ENCODE measurements at regions not wholly inside any gene's neighbourhood (a gene's known extent, or its start where the extent isn't known, plus 50 kb on each side); places are given as distances from the start of the nearest gene placed in this dataset.

GRCh38 chr11:42161886-42162285 lies 702.4 kb upstream of the LRRC4C start:
- no peak for DNase-seq (ENCODE audit: low read depth in 4 of 4, low spot score in 3 of 4)

- DNase-seq (ENCODE audit: low read depth in 4 of 4, low spot score in 3 of 4) = no peak
Measured at GRCh38 chr11:42169191-42169590, 709.7 kb upstream of the LRRC4C start.

DNA sequence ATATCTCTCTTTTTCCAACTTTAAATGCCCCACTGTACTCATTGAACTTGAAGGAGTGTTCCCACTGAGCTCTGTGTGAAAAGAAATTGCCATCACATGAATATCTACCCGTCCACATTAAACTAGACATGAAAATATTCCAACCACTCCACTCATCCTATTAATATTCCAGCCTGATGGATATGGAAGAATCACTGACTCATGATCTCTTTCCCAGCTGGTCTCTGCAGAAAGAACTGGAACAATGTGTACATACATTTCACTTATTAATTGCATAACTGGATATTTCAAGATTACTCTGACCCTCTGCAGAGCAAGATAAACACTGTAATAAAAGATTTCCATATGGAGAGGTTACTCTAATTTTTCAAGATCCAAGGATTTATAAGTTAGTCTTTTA lies 711.1 kb upstream of the LRRC4C start:
- no peak for DNase-seq (ENCODE audit: low read depth in 4 of 4, low spot score in 3 of 4)

DNA sequence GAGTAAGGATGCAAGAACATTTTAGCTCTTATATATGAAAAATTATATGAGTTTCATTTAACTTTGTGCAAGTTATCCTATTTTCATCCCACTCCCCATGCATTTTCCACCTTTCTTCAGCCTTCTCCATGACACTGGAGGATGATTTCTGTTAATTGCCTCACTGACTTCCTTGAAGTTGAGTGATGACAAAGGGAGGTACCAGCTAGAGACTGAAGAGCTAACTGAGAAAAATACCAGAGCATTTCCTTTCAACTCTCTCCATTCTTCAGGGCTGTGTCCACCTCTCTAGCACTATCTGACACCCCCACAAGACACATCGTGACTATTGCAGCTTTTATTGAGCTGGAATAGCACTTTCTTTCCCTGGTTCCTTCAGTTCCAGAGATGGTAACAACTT lies 711.6 kb upstream of the LRRC4C start:
- DNase-seq (ENCODE audit: low read depth in 4 of 4, low spot score in 3 of 4) = no peak

DNA sequence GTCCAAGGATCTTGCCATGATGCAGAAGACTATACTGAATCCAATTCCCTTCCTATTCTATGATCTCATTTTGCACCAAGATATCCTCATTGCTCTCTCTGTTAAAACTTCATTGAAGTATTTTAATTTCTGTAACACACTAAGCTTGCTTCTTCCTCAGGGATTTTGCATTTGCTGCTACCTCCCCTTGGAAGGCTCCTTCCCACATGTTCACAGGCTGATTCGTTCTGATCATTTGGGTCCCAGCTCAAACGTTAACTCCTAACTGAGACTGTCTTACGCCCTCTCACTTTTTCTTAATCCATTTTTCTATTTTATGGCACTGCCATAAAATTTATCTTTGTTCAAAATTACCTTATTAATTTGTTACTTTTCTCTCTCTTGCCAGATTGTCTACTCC lies 713.0 kb upstream of the LRRC4C start:
- DNase-seq (ENCODE audit: low read depth in 4 of 4, low spot score in 3 of 4) = no peak

- no peak for DNase-seq (ENCODE audit: low read depth in 4 of 4, low spot score in 3 of 4)
Measured at GRCh38 chr11:42175203-42175602, 715.8 kb upstream of the LRRC4C start.

GRCh38 chr11:42179216-42179615 lies 719.8 kb upstream of the LRRC4C start:
- DNase-seq (ENCODE audit: low read depth in 4 of 4, low spot score in 3 of 4) = no peak

- DNase-seq (ENCODE audit: low read depth in 4 of 4, low spot score in 3 of 4) = no peak
Measured at GRCh38 chr11:42195289-42196013, 736.0 kb upstream of the LRRC4C start.

- no peak for DNase-seq (ENCODE audit: low read depth in 4 of 4, low spot score in 3 of 4)
Measured at GRCh38 chr11:42200311-42200710, 740.9 kb upstream of the LRRC4C start.

DNA sequence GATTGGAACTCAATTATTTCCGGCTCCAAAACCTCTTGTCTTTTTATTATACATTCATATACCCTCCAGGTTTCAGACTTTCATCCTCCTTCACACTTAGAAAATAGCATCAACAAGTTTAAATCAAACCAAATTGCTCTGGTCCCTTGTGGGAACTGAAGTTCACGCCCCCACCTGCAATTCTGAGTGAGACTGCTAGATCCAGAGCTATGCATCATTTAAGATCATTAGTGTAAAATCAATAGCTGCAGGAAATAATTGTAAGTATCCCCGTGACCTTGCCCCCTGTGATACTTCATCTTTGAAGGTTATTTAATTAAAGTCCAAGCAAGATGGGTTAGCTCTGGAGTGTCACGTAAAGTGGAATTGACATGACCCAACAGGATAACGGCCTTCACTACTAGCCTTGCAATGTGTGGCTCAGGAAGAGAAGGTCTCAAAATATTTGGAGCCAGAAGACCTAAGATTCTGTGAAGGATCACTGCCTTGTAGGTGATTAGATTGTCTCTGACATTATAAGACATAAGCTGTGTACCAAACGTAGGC lies 742.2 kb upstream of the LRRC4C start:
- DNase-seq (ENCODE audit: low read depth in 4 of 4, low spot score in 3 of 4) = no peak

- no peak for DNase-seq (ENCODE audit: low read depth in 4 of 4, low spot score in 3 of 4)
Measured at GRCh38 chr11:42205518-42205917, 746.1 kb upstream of the LRRC4C start.

DNA sequence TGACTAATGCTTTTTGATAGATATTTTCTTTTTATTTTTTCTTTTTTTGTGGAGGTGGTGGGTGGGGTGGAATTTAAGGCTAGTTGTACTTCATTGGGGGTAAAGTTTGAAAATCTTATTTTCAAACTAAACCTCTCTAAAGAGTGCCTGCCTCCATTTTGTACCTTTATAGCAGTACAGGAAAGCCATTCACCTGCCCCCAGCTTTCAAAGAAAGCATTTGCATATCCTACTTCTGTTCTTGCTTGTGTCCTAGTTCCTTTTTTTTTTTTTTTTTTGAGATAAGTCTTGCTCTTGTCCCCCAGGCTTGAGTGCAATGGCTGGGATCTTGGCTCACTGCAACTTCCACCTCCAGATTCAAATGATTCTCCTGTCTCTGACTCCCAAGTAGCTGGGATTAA lies 766.2 kb upstream of the LRRC4C start:
- no peak for DNase-seq (ENCODE audit: low read depth in 4 of 4, low spot score in 3 of 4)

GRCh38 chr11:42232673-42233072 lies 773.2 kb upstream of the LRRC4C start:
- no peak for DNase-seq (ENCODE audit: low read depth in 4 of 4, low spot score in 3 of 4)

GRCh38 chr11:42234451-42234951 lies 775.0 kb upstream of the LRRC4C start:
- DNase-seq (ENCODE audit: low read depth in 4 of 4, low spot score in 3 of 4) = no peak

- DNase-seq (ENCODE audit: low read depth in 4 of 4, low spot score in 3 of 4) = no peak
Measured at GRCh38 chr11:42237701-42238235, 778.3 kb upstream of the LRRC4C start.

- no peak for DNase-seq (ENCODE audit: low read depth in 4 of 4, low spot score in 3 of 4)
Measured at GRCh38 chr11:42239188-42239587, 779.7 kb upstream of the LRRC4C start.

- no peak for DNase-seq (ENCODE audit: low read depth in 4 of 4, low spot score in 3 of 4)
Measured at GRCh38 chr11:42243385-42243784, 783.9 kb upstream of the LRRC4C start.

DNA sequence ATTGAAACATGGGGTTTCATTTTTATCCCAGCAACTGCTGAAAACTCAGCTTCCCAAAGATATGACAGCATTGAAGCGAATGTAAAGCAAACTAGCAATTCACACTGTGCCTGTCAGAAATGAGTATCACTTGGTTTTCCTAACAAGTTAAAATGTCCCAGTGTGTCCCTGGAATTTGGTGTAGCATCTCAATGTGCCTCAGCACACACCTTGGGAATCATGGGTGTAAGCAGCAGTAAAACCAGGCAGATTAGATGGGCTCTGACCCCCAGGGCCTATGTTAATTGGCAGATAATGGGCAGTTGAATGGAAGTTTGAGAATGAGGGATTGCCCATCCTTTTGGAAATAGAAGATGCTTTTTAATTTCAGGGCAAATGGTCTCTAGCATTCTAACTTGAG lies 784.9 kb upstream of the LRRC4C start:
- DNase-seq (ENCODE audit: low read depth in 4 of 4, low spot score in 3 of 4) = no peak

- no peak for DNase-seq (ENCODE audit: low read depth in 4 of 4, low spot score in 3 of 4)
Measured at GRCh38 chr11:42249401-42249800, 789.9 kb upstream of the LRRC4C start.

GRCh38 chr11:42249956-42250355 lies 790.5 kb upstream of the LRRC4C start:
- DNase-seq (ENCODE audit: low read depth in 4 of 4, low spot score in 3 of 4) = no peak

DNA sequence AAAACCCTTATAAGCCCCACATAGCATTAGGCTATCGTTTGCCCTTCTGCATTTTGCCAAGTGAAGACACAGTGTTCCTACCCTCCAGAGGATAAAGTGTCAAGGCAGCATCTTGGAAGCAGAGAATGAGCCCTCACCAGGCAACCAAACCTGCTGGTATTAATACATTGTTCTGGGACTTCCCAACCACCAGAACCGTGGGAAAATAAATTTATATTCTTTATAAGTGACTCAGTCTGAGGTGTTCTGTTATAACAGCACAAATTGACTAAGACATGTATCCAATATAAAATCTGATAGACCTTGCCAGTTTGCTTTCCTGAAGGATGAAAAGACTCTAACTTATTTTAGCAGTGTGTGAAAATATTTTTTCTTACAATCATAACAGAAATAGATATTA lies 792.5 kb upstream of the LRRC4C start:
- no peak for DNase-seq (ENCODE audit: low read depth in 4 of 4, low spot score in 3 of 4)

DNA sequence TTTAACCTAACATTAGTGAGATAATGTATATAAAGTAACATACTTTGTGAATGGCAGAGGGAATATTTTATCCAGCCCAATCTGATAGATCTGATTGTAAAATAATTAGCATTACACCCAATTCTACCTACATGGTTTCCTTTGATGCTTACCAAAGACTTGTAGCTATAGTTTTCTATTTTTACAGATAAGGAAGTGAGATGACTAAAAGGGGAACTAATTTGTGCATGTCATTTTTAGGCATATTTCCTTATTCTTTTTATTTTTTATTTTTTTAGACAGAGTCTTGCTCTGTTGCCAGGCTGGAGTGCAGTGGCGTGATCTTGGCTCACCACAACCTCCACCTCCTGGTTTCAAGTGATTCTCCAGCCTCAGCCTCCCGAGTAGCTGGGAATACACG lies 793.7 kb upstream of the LRRC4C start:
- DNase-seq (ENCODE audit: low read depth in 4 of 4, low spot score in 3 of 4) = no peak

Data from right renal pelvis (tissue), 4 donors.